Posterior cingulate gyrus (tissue), 11 donors: ENCODE measurements at regions not wholly inside any gene's neighbourhood (a gene's known extent, or its start where the extent isn't known, plus 50 kb on each side); places are given as distances from the start of the nearest gene placed in this dataset.

Source experiments
- DNase-seq, 10 donors: peaks; one replicate each; pipeline versions ENCODE4 v3.0.0 to v3.0.0-alpha.2; 2020 to 2021; ENCODE audit warnings: mixed read lengths in 3 of 10
- intact Hi-C: fragments of 100-400 bp; cut with DNase I; formaldehyde crosslinking; loops from one replicate; pipeline ENCODE4 v1.15.1; 2023

DNA sequence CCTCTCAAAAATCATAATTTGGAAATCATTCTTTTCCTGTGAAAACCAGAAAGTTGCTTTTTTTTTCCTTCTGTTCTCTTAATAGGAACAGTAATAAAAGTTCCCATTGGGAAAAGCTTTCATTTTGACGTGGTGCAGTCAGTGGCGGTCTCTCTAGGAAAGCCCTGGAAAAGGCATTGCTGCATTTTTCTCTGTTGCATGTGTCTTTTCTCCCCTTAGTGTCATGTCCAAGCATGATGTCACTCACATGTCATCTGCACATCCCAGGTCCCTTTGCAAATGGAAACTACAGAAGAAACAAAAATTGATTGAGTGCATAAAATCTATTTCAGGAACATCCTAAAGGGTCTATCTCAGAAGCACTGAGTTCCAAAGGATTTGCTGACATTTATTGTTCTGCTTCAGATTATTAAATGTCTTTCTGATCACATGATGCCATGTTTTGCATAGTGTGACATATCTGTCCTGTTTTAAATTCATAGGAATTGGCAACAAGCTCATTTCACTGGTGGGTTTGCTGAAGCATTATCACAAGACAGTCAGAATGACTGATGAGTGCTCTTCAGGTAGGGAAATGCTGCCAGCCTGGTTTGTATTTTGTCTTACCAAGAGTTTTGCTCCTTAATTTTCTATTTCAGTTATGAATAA lies 208.7 kb downstream of the SOX4 start:
- DNase-seq, result no peak
- intact Hi-C loops, result no loop called here

DNA sequence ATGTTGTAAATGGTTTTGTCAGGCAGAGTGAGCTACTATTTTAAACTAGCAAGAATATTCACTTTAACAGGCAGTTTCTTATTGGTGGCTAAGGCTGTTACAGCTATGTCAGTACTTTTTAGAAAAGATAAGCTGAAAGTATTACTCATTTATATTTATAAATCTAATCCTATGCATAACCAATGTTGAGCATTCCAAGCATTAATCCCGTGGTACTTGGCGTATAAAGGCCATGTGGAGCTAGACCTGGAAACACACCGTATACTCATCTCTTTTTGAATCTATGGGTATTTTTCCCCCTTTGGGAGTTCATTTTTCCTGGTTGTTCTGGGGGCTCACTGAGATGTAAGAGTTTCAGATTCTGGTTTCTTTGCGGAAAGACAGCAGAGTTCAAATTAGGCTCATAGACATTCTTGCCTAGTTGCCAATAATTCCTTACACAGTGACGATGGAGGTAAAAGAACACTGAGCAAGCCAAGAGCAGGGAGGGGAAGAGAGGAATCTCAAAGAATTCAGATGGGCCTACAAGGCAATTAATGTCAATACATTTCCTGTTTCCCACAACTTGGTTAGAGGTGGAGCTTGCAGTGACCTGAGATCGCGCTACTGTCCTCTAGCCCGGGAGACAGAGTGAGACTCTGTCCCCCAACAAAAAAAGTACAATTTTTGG lies 211.5 kb downstream of the SOX4 start:
- intact Hi-C loops, result no loop called here
- DNase-seq, result no peak

- DNase-seq, result no peak
- intact Hi-C loops, result no loop called here
Measured at GRCh38 chr6:21807299-21808044, 213.9 kb downstream of the SOX4 start.

GRCh38 chr6:21808045-21808470 lies 214.5 kb downstream of the SOX4 start:
- intact Hi-C loops, result no loop called here
- no peak for DNase-seq

GRCh38 chr6:21808551-21809242 lies 215.1 kb downstream of the SOX4 start:
- DNase-seq, result no peak
- intact Hi-C loops, result no loop called here

DNA sequence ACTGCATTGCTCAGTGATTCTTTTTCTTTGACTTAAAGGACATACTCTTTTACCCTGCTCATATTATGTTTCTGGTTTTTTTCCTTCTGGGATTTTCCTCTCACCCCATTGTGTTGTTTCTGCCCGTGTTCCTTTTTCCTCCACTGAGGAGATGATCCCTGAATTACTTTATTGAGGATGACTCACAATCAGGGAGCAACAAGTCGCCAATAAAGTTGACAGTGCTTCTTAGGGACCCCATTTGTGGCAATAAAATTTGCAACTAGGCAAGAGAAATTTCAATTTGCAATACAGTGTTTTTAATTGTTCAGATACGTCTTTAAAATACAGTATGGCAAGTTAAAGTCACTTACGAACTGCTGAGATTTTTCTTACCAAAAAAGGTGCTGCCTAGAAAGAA lies 217.9 kb downstream of the SOX4 start:
- no peak for DNase-seq
- intact Hi-C loops, result no loop called here

DNA sequence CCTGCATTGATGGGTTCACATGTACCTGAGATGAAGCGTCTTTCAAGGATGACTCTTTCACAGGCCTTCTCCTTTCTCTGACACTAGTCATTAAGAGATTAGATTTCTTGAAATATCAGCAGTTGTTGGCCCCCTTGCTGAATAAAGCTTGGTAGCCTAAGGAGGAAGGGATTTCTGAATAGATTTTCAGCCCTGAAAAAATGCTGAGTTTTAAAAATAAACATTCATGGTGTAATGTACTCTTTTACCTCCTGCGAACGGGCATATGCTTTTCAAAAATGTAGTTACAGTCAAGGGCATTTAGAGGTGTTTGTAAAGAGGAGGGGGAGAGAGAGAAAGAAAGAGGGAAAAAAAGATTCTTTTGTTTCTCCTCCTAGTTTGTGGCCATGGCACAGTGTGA lies 222.7 kb downstream of the SOX4 start:
- no peak for DNase-seq
- intact Hi-C loops, result no loop called here

DNA sequence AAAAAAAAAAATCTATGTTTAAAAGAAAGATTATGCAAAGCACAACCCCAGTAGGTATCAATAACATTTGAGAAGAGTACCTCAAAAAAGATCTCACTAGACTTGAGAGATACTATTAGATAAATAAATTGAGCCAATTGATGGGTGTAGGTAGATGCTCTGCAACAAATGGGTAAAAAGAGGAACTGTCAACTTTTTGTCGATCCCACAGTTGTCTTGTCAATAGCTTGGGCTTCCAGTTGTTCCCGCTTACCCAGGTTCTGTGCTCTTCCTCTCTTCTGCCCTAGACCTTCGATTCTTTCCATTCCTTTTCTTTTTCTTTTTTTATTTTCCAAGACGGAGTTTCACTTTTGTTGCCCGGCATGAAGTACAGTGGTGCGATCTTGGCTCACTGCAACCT lies 226.9 kb downstream of the SOX4 start:
- DNase-seq, result no peak
- intact Hi-C loops, result no loop called here

DNA sequence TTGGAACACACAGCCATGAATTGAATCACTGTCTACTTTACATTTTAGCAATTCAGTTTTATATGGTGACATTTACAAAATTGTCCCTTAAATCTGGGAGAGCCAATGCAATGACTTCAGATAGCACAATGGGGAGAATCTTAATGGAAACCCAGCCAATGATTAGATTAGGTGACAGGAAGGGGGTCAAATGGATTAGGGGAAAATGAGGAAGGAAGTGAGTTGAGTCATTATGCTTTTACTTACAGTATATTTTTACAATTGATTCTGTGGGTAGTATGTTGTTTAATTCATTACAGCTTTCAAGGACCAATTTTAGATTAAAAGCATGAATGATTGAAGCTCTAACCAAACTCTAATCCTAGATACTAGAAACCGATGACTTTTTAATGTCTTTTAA lies 229.8 kb downstream of the SOX4 start:
- intact Hi-C loops, result no loop called here
- DNase-seq, result no peak

- no peak for DNase-seq
- intact Hi-C loops, result no loop called here
Measured at GRCh38 chr6:21824431-21825177, 231.1 kb downstream of the SOX4 start.

DNA sequence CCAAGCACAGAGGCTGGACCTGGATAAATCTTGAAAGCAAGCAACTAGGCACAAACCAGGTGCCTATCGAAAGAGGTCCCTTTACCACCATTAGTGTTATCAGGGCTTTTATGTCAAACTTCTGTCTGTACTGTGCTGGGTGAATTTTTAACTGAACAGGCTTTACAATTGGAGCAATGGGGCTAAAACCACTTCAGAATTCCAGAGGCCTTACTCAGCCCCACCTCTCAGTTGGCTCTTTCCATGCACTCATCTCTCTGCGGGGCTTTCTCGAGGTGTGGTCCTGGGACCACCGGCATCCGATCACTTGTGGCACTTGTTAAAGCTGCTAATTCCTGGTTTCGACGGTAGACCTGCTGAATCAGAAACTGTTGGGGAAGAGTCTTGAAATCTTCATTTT lies 232.5 kb downstream of the SOX4 start:
- intact Hi-C loops, result no loop called here
- no peak for DNase-seq

GRCh38 chr6:21826904-21827303 lies 233.4 kb downstream of the SOX4 start:
- intact Hi-C loops, result no loop called here
- DNase-seq, result no peak

GRCh38 chr6:21827425-21828202 lies 234.1 kb downstream of the SOX4 start:
- DNase-seq, result no peak
- intact Hi-C loops, result no loop called here

DNA sequence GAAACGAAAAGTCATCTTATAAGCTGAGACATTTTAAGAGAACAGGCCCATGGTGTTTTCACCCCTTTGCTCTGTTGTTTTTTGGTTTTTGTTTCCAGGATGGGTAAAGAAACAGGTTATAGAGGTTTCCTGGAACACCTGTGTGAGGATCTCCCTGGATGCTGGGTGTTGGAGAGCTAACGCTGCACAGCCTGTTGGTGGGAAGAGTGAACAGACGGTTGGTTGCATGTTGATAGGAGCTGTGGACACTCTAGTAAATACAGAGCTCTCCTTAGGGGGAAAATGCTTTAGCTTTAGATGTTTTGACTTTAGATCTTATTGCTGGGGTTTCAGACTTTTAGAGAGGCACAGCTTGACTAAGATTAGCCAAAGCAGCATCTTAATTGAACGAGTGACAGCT lies 235.2 kb downstream of the SOX4 start:
- no peak for DNase-seq
- intact Hi-C loops, result no loop called here

DNA sequence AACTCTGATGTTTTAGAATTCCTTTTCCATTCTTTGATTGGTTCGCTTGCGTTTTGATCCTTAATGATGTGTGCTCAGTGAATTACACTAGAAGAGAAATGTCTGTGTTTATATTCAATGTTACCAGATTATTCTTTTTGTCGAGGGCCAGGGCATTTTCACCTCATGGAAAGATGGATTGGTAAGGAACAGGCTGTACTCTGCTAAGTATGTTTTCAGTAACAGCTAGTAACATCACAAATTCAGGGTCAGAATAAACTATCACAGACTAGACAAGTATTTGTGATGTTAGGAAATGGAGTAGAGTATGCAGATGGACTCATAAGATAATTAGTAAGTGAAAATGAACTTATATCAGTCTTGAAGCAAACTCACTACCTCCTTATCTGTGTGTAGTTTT lies 235.6 kb downstream of the SOX4 start:
- intact Hi-C loops, result no loop called here
- no peak for DNase-seq

GRCh38 chr6:21831521-21832291 lies 238.2 kb downstream of the SOX4 start:
- intact Hi-C loops, result no loop called here
- no peak for DNase-seq

DNA sequence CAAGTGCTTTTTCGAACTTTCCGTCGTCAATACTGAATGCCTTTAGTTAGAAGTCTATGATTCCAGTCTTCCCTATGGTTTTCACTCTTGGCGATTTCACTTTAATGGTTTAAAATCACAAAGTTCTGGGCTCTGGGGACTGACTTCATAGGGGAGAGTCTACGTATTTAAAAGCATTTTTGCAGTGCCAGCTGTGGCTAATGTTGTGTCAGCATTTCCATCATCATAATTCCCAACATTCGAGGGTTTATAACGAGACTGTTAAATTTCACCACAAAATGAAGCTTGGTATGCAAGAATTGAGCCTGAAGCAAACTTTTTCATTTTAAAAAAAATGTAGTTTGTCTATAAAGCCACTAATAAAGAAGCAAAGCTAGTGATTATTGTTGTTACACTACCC lies 242.7 kb downstream of the SOX4 start:
- no peak for DNase-seq
- intact Hi-C loops, result no loop called here

- intact Hi-C loops, result no loop called here
- DNase-seq, result no peak
Measured at GRCh38 chr6:21836772-21837425, 243.3 kb downstream of the SOX4 start.

GRCh38 chr6:21840428-21840827 lies 246.9 kb downstream of the SOX4 start:
- intact Hi-C loops, result no loop called here
- DNase-seq, result no peak
